ENCODE measurements at regions not wholly inside any gene's neighbourhood (a gene's known extent, or its start where the extent isn't known, plus 50 kb on each side); places are given as distances from the start of the nearest gene placed in this dataset.

- H3K27ac Mint-ChIP-seq (ENCODE audit: unreplicated experiment), result no peak overlapping the region
- no peak for DNase-seq (ENCODE audit: extremely low spot score, unreplicated experiment)
- H3K4me1 Mint-ChIP-seq (ENCODE audit: unreplicated experiment), result no peaks in the 10 kb centered on the region
- no peaks in the 10 kb centered on the region for H3K36me3 Mint-ChIP-seq (ENCODE audit: unreplicated experiment)
- H3K9me3 Mint-ChIP-seq (ENCODE audit: unreplicated experiment), result no peaks in the 10 kb centered on the region
- no peak for TF ChIP-seq CTCF (IDR thresholded peaks at IDR 0.05)
- H3K27me3 Mint-ChIP-seq (ENCODE audit: unreplicated experiment), result no peaks in the 10 kb centered on the region
- no peak overlapping the region for H3K4me3 Mint-ChIP-seq (ENCODE audit: unreplicated experiment)
These were observed 244.6 kb upstream of the UBE2E3 start for GRCh38 chr2:180735799-180736198.

GRCh38 chr2:180734382-180734781 is 246.0 kb upstream of the UBE2E3 start:
- no peak for DNase-seq (ENCODE audit: extremely low spot score, unreplicated experiment)
- H3K4me1 Mint-ChIP-seq (ENCODE audit: unreplicated experiment), result peaks cover 4% of the 10 kb centered on the region
- H3K9me3 Mint-ChIP-seq (ENCODE audit: unreplicated experiment), result no peaks in the 10 kb centered on the region
- H3K27ac Mint-ChIP-seq (ENCODE audit: unreplicated experiment), result no peak overlapping the region
- H3K36me3 Mint-ChIP-seq (ENCODE audit: unreplicated experiment), result no peaks in the 10 kb centered on the region
- H3K4me3 Mint-ChIP-seq (ENCODE audit: unreplicated experiment), result no peak overlapping the region
- no peaks in the 10 kb centered on the region for H3K27me3 Mint-ChIP-seq (ENCODE audit: unreplicated experiment)
- no peak for TF ChIP-seq CTCF (IDR thresholded peaks at IDR 0.05)

- no peak for DNase-seq (ENCODE audit: extremely low spot score, unreplicated experiment)
- Mint-ChIP-seq H3K27ac (ENCODE audit: unreplicated experiment) (no peak overlapping the region), H3K9me3 (ENCODE audit: unreplicated experiment) (no peaks in the 10 kb centered on the region), H3K4me3 (ENCODE audit: unreplicated experiment) (no peak overlapping the region), H3K4me1 (ENCODE audit: unreplicated experiment) (peaks cover 14% of the 10 kb centered on the region), H3K27me3 (ENCODE audit: unreplicated experiment) (no peaks in the 10 kb centered on the region), H3K36me3 (ENCODE audit: unreplicated experiment) (no peaks in the 10 kb centered on the region)
- no peak for TF ChIP-seq CTCF (IDR thresholded peaks at IDR 0.05)
These were observed 247.1 kb upstream of the UBE2E3 start for GRCh38 chr2:180733330-180733729.

- Mint-ChIP-seq H3K9me3 (ENCODE audit: unreplicated experiment) (no peaks in the 10 kb centered on the region), H3K36me3 (ENCODE audit: unreplicated experiment) (no peaks in the 10 kb centered on the region), H3K27me3 (ENCODE audit: unreplicated experiment) (no peaks in the 10 kb centered on the region), H3K4me1 (ENCODE audit: unreplicated experiment) (peaks cover 15% of the 10 kb centered on the region), H3K27ac (ENCODE audit: unreplicated experiment) (no peak overlapping the region), H3K4me3 (ENCODE audit: unreplicated experiment) (no peak overlapping the region)
- no peak for TF ChIP-seq CTCF (IDR thresholded peaks at IDR 0.05)
- no peak for DNase-seq (ENCODE audit: extremely low spot score, unreplicated experiment)
These were observed 248.1 kb upstream of the UBE2E3 start for GRCh38 chr2:180732337-180732736.

GRCh38 chr2:180730976-180731375 is 249.4 kb upstream of the UBE2E3 start:
- DNase-seq (ENCODE audit: extremely low spot score, unreplicated experiment), result no peak
- Mint-ChIP-seq H3K36me3 (ENCODE audit: unreplicated experiment) (no peaks in the 10 kb centered on the region), H3K4me3 (ENCODE audit: unreplicated experiment) (no peak overlapping the region), H3K9me3 (ENCODE audit: unreplicated experiment) (no peaks in the 10 kb centered on the region), H3K27me3 (ENCODE audit: unreplicated experiment) (no peaks in the 10 kb centered on the region), H3K4me1 (ENCODE audit: unreplicated experiment) (peaks cover 15% of the 10 kb centered on the region), H3K27ac (ENCODE audit: unreplicated experiment) (no peak overlapping the region)
- TF ChIP-seq CTCF (IDR thresholded peaks at IDR 0.05), result no peak

Measured in osteocyte (in vitro differentiated cells).